ENCODE measurements at regions not wholly inside any gene's neighbourhood (a gene's known extent, or its start where the extent isn't known, plus 50 kb on each side); places are given as distances from the start of the nearest gene placed in this dataset.

- TF ChIP-seq CTCF (conservative IDR thresholded peaks at IDR 0.05): no peak
- no peak for TF ChIP-seq EZH2 (IDR thresholded peaks at IDR 0.05; ENCODE audit: low read depth)
Observed at GRCh38 chr2:123095219-123095835, 929.8 kb upstream of the CNTNAP5 start.

Data from PC-9 (cell line).